GM06990 (cell line): ENCODE measurements at regions not wholly inside any gene's neighbourhood (a gene's known extent, or its start where the extent isn't known, plus 50 kb on each side); places are given as distances from the start of the nearest gene placed in this dataset.

Experiments
- DNase-seq: peaks from one replicate; pipeline ENCODE4 v3.0.0-alpha.2; 2011; ENCODE audit not compliant: insufficient read length; ENCODE audit errors: extremely low read depth
- H3K27me3 ChIP-seq: replicated peaks from 2 replicates; pipeline ENCODE4 v1.6.0; 2011; ENCODE audit warnings: low read length; ENCODE audit not compliant: control insufficient read depth, insufficient read depth
- H3K36me3 ChIP-seq: 2 replicates; pipeline ENCODE4 v1.5.1; 2011; ENCODE audit warnings: low read length; ENCODE audit not compliant: control insufficient read depth, insufficient read depth
- H3K4me3 ChIP-seq: replicated peaks from 2 replicates; pipeline ENCODE4 v1.5.1; 2011; ENCODE audit warnings: low read depth, mild to moderate bottlenecking, control low read depth, low read length
- TF ChIP-seq, protein P1 (sequence below): IDR thresholded peaks from 2 replicates; pipeline ENCODE4 v1.5.1; 2011; ENCODE audit warnings: low read length, control low read depth, mild to moderate bottlenecking, inconsistent platforms; ENCODE audit not compliant: insufficient read depth, poor library complexity, severe bottlenecking

GRCh38 chr15:94844538-94845389, 613.4 kb downstream of the MCTP2 start:
- H3K4me3 ChIP-seq, result no peak overlapping the region
- DNase-seq, result no peak

DNA sequence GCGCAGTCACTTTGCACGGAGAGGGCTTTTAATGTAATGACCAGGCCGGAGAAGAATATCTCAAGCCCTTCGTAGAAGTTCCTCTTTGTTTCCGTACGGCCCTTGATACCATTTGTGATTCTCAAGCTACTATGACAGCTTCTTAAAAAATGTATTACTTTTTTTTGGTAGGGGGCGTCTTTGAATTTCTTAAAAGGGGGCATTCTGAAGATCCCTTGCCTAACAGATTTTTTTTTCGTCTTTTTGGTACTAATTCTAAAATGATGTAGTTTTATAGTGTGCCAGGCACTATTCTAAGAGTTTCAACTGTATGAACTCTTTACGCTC, 614.0 kb downstream of the MCTP2 start:
- no peaks in the 10 kb centered on the region for H3K27me3 ChIP-seq
- H3K4me3 ChIP-seq, result no peak overlapping the region
- no peaks in the 10 kb centered on the region for H3K36me3 ChIP-seq
- DNase-seq, result no peak
- TF ChIP-seq, protein P1, sequence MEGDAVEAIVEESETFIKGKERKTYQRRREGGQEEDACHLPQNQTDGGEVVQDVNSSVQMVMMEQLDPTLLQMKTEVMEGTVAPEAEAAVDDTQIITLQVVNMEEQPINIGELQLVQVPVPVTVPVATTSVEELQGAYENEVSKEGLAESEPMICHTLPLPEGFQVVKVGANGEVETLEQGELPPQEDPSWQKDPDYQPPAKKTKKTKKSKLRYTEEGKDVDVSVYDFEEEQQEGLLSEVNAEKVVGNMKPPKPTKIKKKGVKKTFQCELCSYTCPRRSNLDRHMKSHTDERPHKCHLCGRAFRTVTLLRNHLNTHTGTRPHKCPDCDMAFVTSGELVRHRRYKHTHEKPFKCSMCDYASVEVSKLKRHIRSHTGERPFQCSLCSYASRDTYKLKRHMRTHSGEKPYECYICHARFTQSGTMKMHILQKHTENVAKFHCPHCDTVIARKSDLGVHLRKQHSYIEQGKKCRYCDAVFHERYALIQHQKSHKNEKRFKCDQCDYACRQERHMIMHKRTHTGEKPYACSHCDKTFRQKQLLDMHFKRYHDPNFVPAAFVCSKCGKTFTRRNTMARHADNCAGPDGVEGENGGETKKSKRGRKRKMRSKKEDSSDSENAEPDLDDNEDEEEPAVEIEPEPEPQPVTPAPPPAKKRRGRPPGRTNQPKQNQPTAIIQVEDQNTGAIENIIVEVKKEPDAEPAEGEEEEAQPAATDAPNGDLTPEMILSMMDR, result no peak

More at GRCh38 chr15:94844538-94845389, 613.4 kb downstream of the MCTP2 start:
- TF ChIP-seq, protein P1, result no peak
- H3K36me3 ChIP-seq, result no peaks in the 10 kb centered on the region
- no peaks in the 10 kb centered on the region for H3K27me3 ChIP-seq

DNA sequence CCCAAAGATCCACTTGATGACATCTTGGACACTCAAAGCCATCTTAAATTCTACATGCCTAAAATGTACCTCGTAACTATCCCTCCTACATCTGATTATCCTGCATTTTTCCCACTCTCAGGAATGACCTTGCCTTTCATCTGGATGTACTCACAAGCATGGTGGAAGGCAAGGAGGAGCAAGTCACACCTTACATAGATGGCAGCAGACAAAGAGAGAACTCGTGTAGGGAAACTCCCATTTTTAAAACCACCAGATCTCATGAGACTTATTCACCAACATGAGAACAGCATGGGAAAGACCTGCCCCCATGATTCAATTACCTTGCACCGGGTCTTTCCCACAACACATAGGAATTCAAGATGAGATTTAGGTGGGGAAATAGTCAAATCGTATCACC, 616.0 kb downstream of the MCTP2 start:
- no peak overlapping the region for H3K4me3 ChIP-seq
- TF ChIP-seq, protein P1, result no peak
- no peaks in the 10 kb centered on the region for H3K36me3 ChIP-seq
- H3K27me3 ChIP-seq, result no peaks in the 10 kb centered on the region
- DNase-seq, result no peak

- no peaks in the 10 kb centered on the region for H3K36me3 ChIP-seq
- TF ChIP-seq, protein P1, result no peak
- H3K27me3 ChIP-seq, result no peaks in the 10 kb centered on the region
- no peak overlapping the region for H3K4me3 ChIP-seq
- no peak for DNase-seq
Measured at GRCh38 chr15:94848054-94848453, 616.7 kb downstream of the MCTP2 start.

- TF ChIP-seq, protein P1, result no peak
- H3K36me3 ChIP-seq, result no peaks in the 10 kb centered on the region
- no peaks in the 10 kb centered on the region for H3K27me3 ChIP-seq
- no peak for DNase-seq
- no peak overlapping the region for H3K4me3 ChIP-seq
Measured at GRCh38 chr15:94855018-94855408, 623.7 kb downstream of the MCTP2 start.
